ENCODE measurements at regions not wholly inside any gene's neighbourhood (a gene's known extent, or its start where the extent isn't known, plus 50 kb on each side); places are given as distances from the start of the nearest gene placed in this dataset.

DNA sequence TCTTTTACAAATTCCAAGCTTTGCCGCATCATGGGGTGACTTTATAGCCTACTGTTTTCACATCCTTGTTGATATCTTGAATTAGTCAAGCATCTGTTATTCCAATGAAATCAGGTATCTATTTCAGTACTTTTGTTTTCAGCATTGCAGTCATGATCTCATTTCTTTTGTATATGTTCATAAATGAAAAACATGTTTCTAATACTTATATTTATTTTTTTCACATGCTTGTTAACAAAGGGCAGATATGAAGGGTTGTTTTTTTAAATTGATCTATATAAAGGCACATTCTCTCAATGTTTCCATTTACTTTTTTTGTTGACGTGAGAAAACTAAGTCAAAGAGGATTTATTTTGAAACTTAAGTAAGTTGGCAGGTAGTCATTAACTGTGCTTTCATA lies 964.8 kb downstream of the JRKL start:
- FAIRE-seq (no peak), DNase-seq (ENCODE audit: low read depth, low spot score) (no peak)
- CTCF ChIA-PET: no interaction called here
- Histone ChIP-seq H3K27me3 (ENCODE audit: control insufficient read depth in 2 of 2, insufficient read depth in 2 of 2, low read length in 2 of 2) (no peaks in the 10 kb centered on the region), H3K27ac (ENCODE audit: insufficient read depth, low read depth, low read length) (no peak overlapping the region), H4K20me1 (replicated peaks; ENCODE audit: control insufficient read depth, extremely low read depth, insufficient read depth, low read length) (no peaks in the 10 kb centered on the region), H3K36me3 (ENCODE audit: control insufficient read depth in 2 of 2, extremely low read depth in 1 of 2, insufficient read depth in 2 of 2, low read length in 2 of 2) (no peaks in the 10 kb centered on the region), H2AFZ (ENCODE audit: low read depth, low read length) (no peak overlapping the region), H3K9me1 (replicated peaks; ENCODE audit: control insufficient read depth, extremely low read depth, insufficient read depth, low read length) (no peaks in the 10 kb centered on the region), H3K9ac (replicated peaks; ENCODE audit: extremely low read depth, insufficient read depth, low read length) (no peak overlapping the region), H3K9me3 (replicated peaks; ENCODE audit: control insufficient read depth, insufficient read depth, low read length) (no peaks in the 10 kb centered on the region), H3K4me3 (replicated peaks in 1 of 3; ENCODE audit: insufficient read depth in 1 of 3, low read depth in 1 of 3, low read length in 3 of 3) (no peak overlapping the region), H3K4me1 (ENCODE audit: control insufficient read depth, extremely low read depth, insufficient read depth, low read length) (no peaks in the 10 kb centered on the region), H3K4me2 (ENCODE audit: insufficient read depth, low read length) (no peak overlapping the region), H3K79me2 (ENCODE audit: control insufficient read depth, insufficient read depth, low read length) (no peaks in the 10 kb centered on the region)
- BruUV-seq (replicated peaks): no TSS peak
- TF ChIP-seq, protein P1, sequence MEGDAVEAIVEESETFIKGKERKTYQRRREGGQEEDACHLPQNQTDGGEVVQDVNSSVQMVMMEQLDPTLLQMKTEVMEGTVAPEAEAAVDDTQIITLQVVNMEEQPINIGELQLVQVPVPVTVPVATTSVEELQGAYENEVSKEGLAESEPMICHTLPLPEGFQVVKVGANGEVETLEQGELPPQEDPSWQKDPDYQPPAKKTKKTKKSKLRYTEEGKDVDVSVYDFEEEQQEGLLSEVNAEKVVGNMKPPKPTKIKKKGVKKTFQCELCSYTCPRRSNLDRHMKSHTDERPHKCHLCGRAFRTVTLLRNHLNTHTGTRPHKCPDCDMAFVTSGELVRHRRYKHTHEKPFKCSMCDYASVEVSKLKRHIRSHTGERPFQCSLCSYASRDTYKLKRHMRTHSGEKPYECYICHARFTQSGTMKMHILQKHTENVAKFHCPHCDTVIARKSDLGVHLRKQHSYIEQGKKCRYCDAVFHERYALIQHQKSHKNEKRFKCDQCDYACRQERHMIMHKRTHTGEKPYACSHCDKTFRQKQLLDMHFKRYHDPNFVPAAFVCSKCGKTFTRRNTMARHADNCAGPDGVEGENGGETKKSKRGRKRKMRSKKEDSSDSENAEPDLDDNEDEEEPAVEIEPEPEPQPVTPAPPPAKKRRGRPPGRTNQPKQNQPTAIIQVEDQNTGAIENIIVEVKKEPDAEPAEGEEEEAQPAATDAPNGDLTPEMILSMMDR (IDR thresholded peaks at IDR 0.05; ENCODE audit: extremely low read depth in 1 of 2, insufficient read depth in 1 of 2, low read depth in 1 of 2, low read length in 2 of 2): no peak
- no peak for TF ChIP-seq JUN (IDR thresholded peaks at IDR 0.05; ENCODE audit: borderline replicate concordance, insufficient read depth, insufficient read length, low read depth)
- TF ChIP-seq EZH2 (IDR thresholded peaks at IDR 0.05; ENCODE audit: borderline replicate concordance, low read depth, low read length, severe bottlenecking): no peak
- TF ChIP-seq FOS (IDR thresholded peaks at IDR 0.05; ENCODE audit: borderline replicate concordance, insufficient read depth, low read length): no peak
- TF ChIP-seq MYC (IDR thresholded peaks at IDR 0.05; ENCODE audit: low read depth, low read length): no peak
- TF ChIP-seq, protein P2, sequence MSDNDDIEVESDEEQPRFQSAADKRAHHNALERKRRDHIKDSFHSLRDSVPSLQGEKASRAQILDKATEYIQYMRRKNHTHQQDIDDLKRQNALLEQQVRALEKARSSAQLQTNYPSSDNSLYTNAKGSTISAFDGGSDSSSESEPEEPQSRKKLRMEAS (IDR thresholded peaks at IDR 0.05; ENCODE audit: insufficient read depth, insufficient read length): no peak
- TF ChIP-seq GATA2 (IDR thresholded peaks at IDR 0.05; ENCODE audit: insufficient read depth, insufficient read length, low read depth, low read length): no peak
- no peak for TF ChIP-seq POLR2A (IDR thresholded peaks at IDR 0.05; ENCODE audit: low read depth, low read length)
- TF ChIP-seq POLR2AphosphoS5 (IDR thresholded peaks at IDR 0.05; ENCODE audit: insufficient read depth, low read depth, low read length): no peak
- dilution Hi-C loops (cut with MboI; ENCODE audit: extremely low pct_ligation_motif_present, low sequenced_read_pairs): no loop called here
- intact Hi-C loops (cut with micrococcal nuclease): no loop called here
- POLR2A ChIA-PET: no interaction called here

All from endothelial cell of umbilical vein (primary cell).